Transverse colon (tissue), 4 donors: ENCODE measurements at regions not wholly inside any gene's neighbourhood (a gene's known extent, or its start where the extent isn't known, plus 50 kb on each side); places are given as distances from the start of the nearest gene placed in this dataset.

Experiments
- DNase-seq: peaks from one replicate; pipeline ENCODE4 v3.0.0-alpha.2; 2019
- H3K27ac ChIP-seq, 4 donors: fragments of 200-600 bp; sonication (generic); 2 replicates each; pipeline ENCODE4 v1.5.1; 2016 to 2018; ENCODE audit warnings: inconsistent platforms in 4 of 4
- H3K27me3 ChIP-seq: fragments of 200-600 bp; sonication (generic); 2 replicates; pipeline ENCODE4 v1.5.1; 2017; ENCODE audit warnings: inconsistent platforms
- H3K36me3 ChIP-seq, 4 donors: fragments of 200-600 bp; sonication (generic); 2 replicates each; pipeline ENCODE4 v1.5.1; 2017 to 2019; ENCODE audit warnings: inconsistent platforms in 4 of 4
- H3K4me1 ChIP-seq, 4 donors: fragments of 200-600 bp; sonication (generic); 2 replicates each; pipeline ENCODE4 v1.5.1; 2017 to 2020; ENCODE audit warnings: inconsistent platforms in 4 of 4
- H3K4me3 ChIP-seq, 4 donors: fragments of 200-600 bp; sonication (generic); 1 replicate in 1 of 4; 2 replicates in 3 of 4; pipeline versions ENCODE4 v1.5.1 to v1.6.1; 2017 to 2019; ENCODE audit warnings: inconsistent platforms in 4 of 4
- H3K9me3 ChIP-seq, 2 donors: fragments of 200-600 bp; sonication (generic); 2 replicates each; pipeline ENCODE4 v1.5.1; 2017 to 2019; ENCODE audit warnings: inconsistent platforms in 2 of 2
- EP300 ChIP-seq: sonication (generic); formaldehyde crosslinking; IDR thresholded peaks from one replicate; pipeline ENCODE4 v1.6.1; 2017; ENCODE audit warnings: antibody characterized with exemption, low read depth
- POLR2A ChIP-seq: fragments of 450-650 bp; IDR thresholded peaks from one replicate; pipeline ENCODE4 v1.6.1; 2016; ENCODE audit warnings: antibody characterized with exemption, mild to moderate bottlenecking, moderate library complexity
- POLR2AphosphoS5 ChIP-seq, 3 donors: sonication (generic); formaldehyde crosslinking; IDR thresholded peaks; one replicate each; pipeline ENCODE4 v1.6.1; 2016; ENCODE audit warnings: antibody characterized with exemption in 3 of 3
- WGBS, 2 donors: methylation state at CpG; one replicate each; pipeline ENCODE4 v1.1.5; 2018; ENCODE audit warnings: low coverage in 1 of 2; 5-methylcytosine and 5-hydroxymethylcytosine counted together
- in situ Hi-C, 4 donors: fragments of 200-750 bp; cut with MboI; loops; one replicate each; pipeline versions ENCODE4 v1.15.0 to v1.15.1; 2017; ENCODE audit warnings: low sequenced_read_pairs in 3 of 4, low pct_ligation_motif_present in 1 of 4, low pct_unique_long_range_greater_than_20kb in 1 of 4
- intact Hi-C: fragments of 100-400 bp; cut with DNase I; formaldehyde crosslinking; loops from one replicate; pipeline ENCODE4 v1.15.1; 2023; ENCODE audit warnings: low total_unique reads
- TF ChIP-seq, protein P1 (sequence below), 5 experiments: fragments of 200-600 bp in 3 of 5; fragments of 450-650 bp in 2 of 5; sonication (generic) in 3 of 5; IDR thresholded peaks; 1 replicate in 2 of 5; 2 replicates in 3 of 5; pipeline ENCODE4 v1.5.1; 2016 to 2017; ENCODE audit warnings: antibody characterized with exemption in 5 of 5, inconsistent platforms in 3 of 5, mild to moderate bottlenecking in 2 of 5, moderate library complexity in 1 of 5

DNA sequence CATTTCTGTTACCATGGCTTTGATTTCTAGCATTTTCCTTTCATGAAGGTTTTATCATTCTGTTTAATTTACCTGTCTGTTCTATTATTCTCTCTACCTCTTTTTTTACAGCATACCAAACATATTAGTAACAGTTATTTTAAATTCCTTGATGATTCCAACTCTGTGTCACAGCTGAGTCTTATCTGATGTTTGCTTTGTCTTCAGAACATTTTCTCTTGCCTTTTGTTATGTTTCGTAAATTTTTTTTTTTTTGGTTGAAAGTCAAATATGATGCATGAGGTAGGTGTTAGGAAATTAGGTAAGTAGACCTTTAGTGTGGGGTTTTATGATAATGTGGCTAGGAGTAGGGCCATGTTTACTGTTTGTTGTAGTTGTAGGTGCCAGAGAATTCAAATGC, 496.4 kb downstream of the FOXG1 start:
- DNase-seq: no peak
- H3K27me3 ChIP-seq: no peaks in the 10 kb centered on the region
- TF ChIP-seq EP300 (no peak), POLR2A (no peak), POLR2AphosphoS5 (IDR thresholded peaks at IDR 0.05) (no peak)
- TF ChIP-seq, protein P1, sequence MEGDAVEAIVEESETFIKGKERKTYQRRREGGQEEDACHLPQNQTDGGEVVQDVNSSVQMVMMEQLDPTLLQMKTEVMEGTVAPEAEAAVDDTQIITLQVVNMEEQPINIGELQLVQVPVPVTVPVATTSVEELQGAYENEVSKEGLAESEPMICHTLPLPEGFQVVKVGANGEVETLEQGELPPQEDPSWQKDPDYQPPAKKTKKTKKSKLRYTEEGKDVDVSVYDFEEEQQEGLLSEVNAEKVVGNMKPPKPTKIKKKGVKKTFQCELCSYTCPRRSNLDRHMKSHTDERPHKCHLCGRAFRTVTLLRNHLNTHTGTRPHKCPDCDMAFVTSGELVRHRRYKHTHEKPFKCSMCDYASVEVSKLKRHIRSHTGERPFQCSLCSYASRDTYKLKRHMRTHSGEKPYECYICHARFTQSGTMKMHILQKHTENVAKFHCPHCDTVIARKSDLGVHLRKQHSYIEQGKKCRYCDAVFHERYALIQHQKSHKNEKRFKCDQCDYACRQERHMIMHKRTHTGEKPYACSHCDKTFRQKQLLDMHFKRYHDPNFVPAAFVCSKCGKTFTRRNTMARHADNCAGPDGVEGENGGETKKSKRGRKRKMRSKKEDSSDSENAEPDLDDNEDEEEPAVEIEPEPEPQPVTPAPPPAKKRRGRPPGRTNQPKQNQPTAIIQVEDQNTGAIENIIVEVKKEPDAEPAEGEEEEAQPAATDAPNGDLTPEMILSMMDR (IDR thresholded peaks at IDR 0.05): no peak
- no peaks in the 10 kb centered on the region for H3K9me3 ChIP-seq
- H3K4me3 ChIP-seq: no peak overlapping the region
- H3K27ac ChIP-seq: no peak overlapping the region
- no peaks in the 10 kb centered on the region for H3K4me1 ChIP-seq
- H3K36me3 ChIP-seq: no peaks in the 10 kb centered on the region
- intact Hi-C loops: no loop called here
- 42 to 79% methylated on average over 1 of the region's 1 CpG for WGBS, 2 donors
- in situ Hi-C loops: no loop called here

DNA sequence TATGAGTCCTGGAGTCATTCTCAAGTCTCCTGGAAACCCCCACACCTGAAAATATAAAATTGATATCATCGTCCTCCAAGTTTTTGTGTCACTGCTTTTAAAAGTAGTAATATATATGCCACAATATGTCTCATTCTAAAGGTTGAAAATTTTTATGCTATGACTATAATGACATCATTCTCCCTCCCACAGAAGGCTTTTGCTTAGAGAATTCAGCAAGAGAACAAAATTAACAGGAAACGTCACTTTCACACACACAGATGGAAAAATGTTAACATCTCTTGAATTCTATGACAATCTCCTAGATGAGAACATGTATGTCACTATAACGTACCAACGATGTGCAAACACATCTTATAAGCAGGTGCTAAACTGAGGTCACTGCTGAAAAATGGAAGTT, 498.3 kb downstream of the FOXG1 start:
- no peak for DNase-seq
- H3K36me3 ChIP-seq: no peaks in the 10 kb centered on the region
- no peaks in the 10 kb centered on the region for H3K9me3 ChIP-seq
- intact Hi-C loops (no loop called here), in situ Hi-C loops (no loop called here)
- no peak overlapping the region for H3K27ac ChIP-seq
- H3K4me1 ChIP-seq: no peaks in the 10 kb centered on the region
- no peaks in the 10 kb centered on the region for H3K27me3 ChIP-seq
- TF ChIP-seq EP300: no peak
- no peak for TF ChIP-seq POLR2AphosphoS5 (IDR thresholded peaks at IDR 0.05)
- no peak for TF ChIP-seq POLR2A
- TF ChIP-seq, protein P1 (IDR thresholded peaks at IDR 0.05): no peak
- H3K4me3 ChIP-seq: no peak overlapping the region
- 57 to 69% methylated on average over 4 of the region's 4 CpGs for WGBS, 2 donors

DNA sequence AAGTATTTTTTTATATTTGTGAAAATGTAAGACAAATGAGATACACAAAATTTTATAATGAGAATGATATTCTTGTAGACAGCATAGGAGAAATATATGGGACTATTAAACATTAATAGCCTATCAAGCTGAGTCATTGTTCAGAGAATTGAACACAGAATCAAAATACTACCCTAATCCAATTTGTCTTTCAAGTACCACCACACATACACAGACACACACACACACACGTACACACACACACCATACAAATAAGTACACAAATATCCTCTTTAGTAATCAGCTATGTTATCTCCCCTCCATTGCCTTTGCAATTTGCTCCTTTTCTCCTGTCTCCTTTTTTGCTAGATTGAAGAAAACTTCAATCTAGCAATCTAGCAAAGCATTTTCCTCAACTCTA, 499.3 kb downstream of the FOXG1 start:
- no peaks in the 10 kb centered on the region for H3K4me1 ChIP-seq
- no peaks in the 10 kb centered on the region for H3K36me3 ChIP-seq
- no peaks in the 10 kb centered on the region for H3K27me3 ChIP-seq
- TF ChIP-seq, protein P1 (IDR thresholded peaks at IDR 0.05): no peak
- TF ChIP-seq POLR2AphosphoS5 (IDR thresholded peaks at IDR 0.05) (no peak), EP300 (no peak), POLR2A (no peak)
- in situ Hi-C loops: no loop called here
- intact Hi-C loops: no loop called here
- WGBS, 2 donors: 55 to 100% methylated on average over 1 of the region's 1 CpG
- H3K4me3 ChIP-seq: no peak overlapping the region
- no peaks in the 10 kb centered on the region for H3K9me3 ChIP-seq
- no peak overlapping the region for H3K27ac ChIP-seq
- no peak for DNase-seq

DNA sequence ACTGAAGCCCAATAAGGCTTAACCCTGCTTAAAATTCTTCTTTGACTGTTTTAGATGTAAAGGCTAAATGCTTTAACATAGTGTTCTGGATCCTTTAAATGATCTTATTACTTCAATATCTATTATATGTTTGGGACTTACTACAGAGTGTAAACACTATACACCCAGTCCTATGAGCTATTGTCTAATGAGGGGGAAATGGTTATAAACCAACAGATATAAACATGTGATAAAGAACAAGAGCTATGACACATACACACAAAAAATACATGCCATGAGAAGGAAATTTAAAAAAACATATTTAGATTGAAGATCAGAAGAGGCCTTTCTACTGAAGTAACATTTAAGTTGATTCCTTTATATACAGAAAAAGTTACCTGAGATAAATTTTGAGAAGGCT, 505.1 kb downstream of the FOXG1 start:
- DNase-seq: no peak
- intact Hi-C loops: no loop called here
- H3K36me3 ChIP-seq: no peaks in the 10 kb centered on the region
- no peak overlapping the region for H3K4me3 ChIP-seq
- no peak for TF ChIP-seq POLR2A
- TF ChIP-seq EP300: no peak
- TF ChIP-seq POLR2AphosphoS5 (IDR thresholded peaks at IDR 0.05): no peak
- TF ChIP-seq, protein P1 (IDR thresholded peaks at IDR 0.05): no peak
- no peaks in the 10 kb centered on the region for H3K4me1 ChIP-seq
- H3K27me3 ChIP-seq: no peaks in the 10 kb centered on the region
- H3K27ac ChIP-seq: no peak overlapping the region
- H3K9me3 ChIP-seq: no peaks in the 10 kb centered on the region
- in situ Hi-C loops: no loop called here
